HEK293 (cell line): ENCODE measurements at regions not wholly inside any gene's neighbourhood (a gene's known extent, or its start where the extent isn't known, plus 50 kb on each side); places are given as distances from the start of the nearest gene placed in this dataset.

ENCODE experiments used
- CTCF ChIA-PET: fragments of 350-600 bp; formaldehyde crosslinking; extraction: SDS; loops from one replicate; lab custom pipeline; 2021; ENCODE audit warnings: antibody characterized with exemption; lab: Yijun Ruan, JAX
- POLR2A ChIA-PET: fragments of 300-600 bp; formaldehyde crosslinking; extraction: SDS; loops from one replicate; lab custom pipeline; 2020; ENCODE audit warnings: antibody characterized with exemption, inconsistent platforms; lab: Yijun Ruan, JAX
- H3K27ac ChIP-seq: fragments of 200-500 bp; sonication (Bioruptor generic); 2 replicates; pipeline ENCODE4 v1.5.1; 2014; ENCODE audit warnings: low read depth, low read length, control low read depth, inconsistent platforms; ENCODE audit errors: extremely low read depth
- H3K36me3 ChIP-seq, 2 experiments: fragments of 200-500 bp in 1 of 2; sonication (Bioruptor generic) in 1 of 2; 1 replicate in 1 of 2; 2 replicates in 1 of 2; pipeline ENCODE4 v1.5.1; 2014 to 2017; ENCODE audit warnings: inconsistent platforms in 2 of 2, low read length in 2 of 2; ENCODE audit not compliant: control insufficient read depth in 2 of 2, insufficient read depth in 1 of 2
- H3K4me1 ChIP-seq: fragments of 200-500 bp; sonication (Bioruptor generic); 2 replicates; pipeline ENCODE4 v1.5.1; 2014; ENCODE audit warnings: mild to moderate bottlenecking, low read length, inconsistent platforms; ENCODE audit not compliant: control insufficient read depth, insufficient read depth
- H3K4me3 ChIP-seq: 2 replicates; pipeline ENCODE4 v1.5.1; 2011; ENCODE audit warnings: low read depth, mild to moderate bottlenecking, control low read depth, low read length, moderate library complexity
- H3K9me3 ChIP-seq: fragments of 200-500 bp; sonication (Bioruptor generic); 2 replicates; pipeline ENCODE4 v1.5.1; 2014; ENCODE audit warnings: low read depth, low read length, inconsistent platforms; ENCODE audit not compliant: control insufficient read depth, insufficient read depth
- FEZF1 ChIP-seq: fragments of 450-650 bp; formaldehyde crosslinking; IDR thresholded peaks from 2 replicates; pipeline ENCODE4 v1.5.1; 2016; ENCODE audit warnings: missing biosample characterization, missing genetic modification characterization
- GLI2 ChIP-seq: fragments of 450-650 bp; formaldehyde crosslinking; IDR thresholded peaks from 2 replicates; pipeline ENCODE4; 2017; ENCODE audit warnings: missing biosample characterization, missing genetic modification characterization, low read depth, borderline replicate concordance
- REST ChIP-seq: fragments of 450-650 bp; formaldehyde crosslinking; IDR thresholded peaks from 2 replicates; pipeline ENCODE4 v1.5.1; 2016; ENCODE audit warnings: missing biosample characterization, missing genetic modification characterization
- SCRT2 ChIP-seq: fragments of 450-650 bp; formaldehyde crosslinking; IDR thresholded peaks from 2 replicates; pipeline ENCODE4 v1.5.1; 2016; ENCODE audit warnings: missing biosample characterization, missing genetic modification characterization
- SP3 ChIP-seq: fragments of 450-650 bp; formaldehyde crosslinking; IDR thresholded peaks from 2 replicates; pipeline ENCODE4 v1.5.1; 2016; ENCODE audit warnings: missing biosample characterization, missing genetic modification characterization
- TCF7L2 ChIP-seq: IDR thresholded peaks from 2 replicates; pipeline ENCODE4 v1.6.1; 2011; ENCODE audit warnings: low read depth, mild to moderate bottlenecking, inconsistent platforms, low read length, moderate library complexity, borderline replicate concordance
- ZBTB10 ChIP-seq: fragments of 450-650 bp; formaldehyde crosslinking; IDR thresholded peaks from 2 replicates; pipeline ENCODE4 v1.5.1; 2016; ENCODE audit warnings: missing biosample characterization, missing genetic modification characterization
- ZEB2 ChIP-seq: fragments of 450-650 bp; formaldehyde crosslinking; IDR thresholded peaks from 2 replicates; pipeline ENCODE4 v1.5.1; 2016; ENCODE audit warnings: missing biosample characterization, missing genetic modification characterization
- ZFP37 ChIP-seq: fragments of 450-650 bp; formaldehyde crosslinking; IDR thresholded peaks from 2 replicates; pipeline ENCODE4 v1.5.1; 2016; ENCODE audit warnings: missing biosample characterization, missing genetic modification characterization
- ZFP41 ChIP-seq: fragments of 450-650 bp; formaldehyde crosslinking; IDR thresholded peaks from 2 replicates; pipeline ENCODE4 v1.5.1; 2016; ENCODE audit warnings: missing biosample characterization, missing genetic modification characterization, borderline replicate concordance
- ZNF112 ChIP-seq: fragments of 450-650 bp; formaldehyde crosslinking; IDR thresholded peaks from 2 replicates; pipeline ENCODE4 v1.5.0; 2017; ENCODE audit warnings: missing biosample characterization, missing genetic modification characterization
- ZNF311 ChIP-seq: fragments of 450-650 bp; formaldehyde crosslinking; IDR thresholded peaks from 2 replicates; pipeline ENCODE4 v1.5.1; 2017; ENCODE audit warnings: missing biosample characterization, missing genetic modification characterization, borderline replicate concordance
- ZNF544 ChIP-seq: fragments of 450-650 bp; formaldehyde crosslinking; IDR thresholded peaks from 2 replicates; pipeline ENCODE4 v1.5.0; 2017; ENCODE audit warnings: missing biosample characterization, missing genetic modification characterization
- ZNF623 ChIP-seq: fragments of 450-650 bp; formaldehyde crosslinking; IDR thresholded peaks from 2 replicates; pipeline ENCODE4 v1.5.1; 2016; ENCODE audit warnings: missing biosample characterization, missing genetic modification characterization
- ZNF660 ChIP-seq: fragments of 450-650 bp; IDR thresholded peaks from 2 replicates; pipeline ENCODE4 v1.5.1; 2018; ENCODE audit warnings: missing biosample characterization, mild to moderate bottlenecking, missing genetic modification characterization
- ZNF707 ChIP-seq: fragments of 450-650 bp; formaldehyde crosslinking; IDR thresholded peaks from 2 replicates; pipeline ENCODE4 v1.5.1; 2016; ENCODE audit warnings: missing biosample characterization, missing genetic modification characterization
- ZNF76 ChIP-seq: fragments of 450-650 bp; formaldehyde crosslinking; IDR thresholded peaks from 2 replicates; pipeline ENCODE4; 2016; ENCODE audit warnings: low read depth, missing biosample characterization, missing genetic modification characterization, borderline replicate concordance
- ZNF837 ChIP-seq: fragments of 450-650 bp; formaldehyde crosslinking; IDR thresholded peaks from 2 replicates; pipeline ENCODE4 v1.5.1; 2016; ENCODE audit warnings: missing biosample characterization, missing genetic modification characterization
- ZSCAN4 ChIP-seq: fragments of 450-650 bp; formaldehyde crosslinking; IDR thresholded peaks from 2 replicates; pipeline ENCODE4 v1.5.1; 2017; ENCODE audit warnings: missing biosample characterization, missing genetic modification characterization

- no peak for TF ChIP-seq ZNF623 (tag by site-specific recombination)
- TF ChIP-seq SCRT2 (tag by site-specific recombination), result no peak
- no peak for TF ChIP-seq SP3 (tag by site-specific recombination)
- no peak for TF ChIP-seq ZNF112 (tag by site-specific recombination)
- TF ChIP-seq, all 188 proteins: peak for 0
Observed at GRCh38 chr21:18608226-18608625, 204.6 kb upstream of the TMPRSS15 start (continued).

- ChIA-PET POLR2A (no interaction called here), CTCF (no interaction called here)
- no peaks in the 10 kb centered on the region for H3K4me1 ChIP-seq
Observed at GRCh38 chr21:18614303-18614702, 210.7 kb upstream of the TMPRSS15 start.

GRCh38 chr21:18617291-18617690 lies 213.7 kb upstream of the TMPRSS15 start:
- Histone ChIP-seq H3K9me3 (no peaks in the 10 kb centered on the region), H3K36me3 (no peaks in the 10 kb centered on the region), H3K4me1 (no peaks in the 10 kb centered on the region), H3K4me3 (no peak overlapping the region), H3K27ac (no peak overlapping the region)
- ChIA-PET POLR2A (no interaction called here), CTCF (no interaction called here)
- TF ChIP-seq ZSCAN4 (tag by site-specific recombination) (no peak), FEZF1 (tag by site-specific recombination) (no peak), ZNF112 (tag by site-specific recombination) (no peak), ZFP37 (tag by site-specific recombination) (no peak), TCF7L2 (no peak), ZNF544 (no peak), REST (no peak), ZNF76 (no peak), ZNF837 (tag by site-specific recombination) (no peak), SCRT2 (tag by site-specific recombination) (no peak), GLI2 (tag by site-specific recombination) (no peak), ZFP41 (tag by site-specific recombination) (no peak), ZEB2 (tag by site-specific recombination) (no peak), ZNF311 (tag by site-specific recombination) (no peak), ZBTB10 (tag by site-specific recombination) (no peak), ZNF707 (tag by site-specific recombination) (no peak)

More at GRCh38 chr21:18614303-18614702, 210.7 kb upstream of the TMPRSS15 start:
- no peaks in the 10 kb centered on the region for H3K36me3 ChIP-seq
- H3K4me3 ChIP-seq, result no peak overlapping the region
- H3K27ac ChIP-seq, result no peak overlapping the region
- TF ChIP-seq ZNF837 (tag by site-specific recombination) (no peak), ZNF660 (no peak)
- no peaks in the 10 kb centered on the region for H3K9me3 ChIP-seq
